ENCODE measurements at regions not wholly inside any gene's neighbourhood (a gene's known extent, or its start where the extent isn't known, plus 50 kb on each side); places are given as distances from the start of the nearest gene placed in this dataset.

GRCh38 chr9:90365666-90366065 lies 277.0 kb downstream of the DIRAS2 start:
- DNase-seq = no peak

GRCh38 chr9:90368241-90368640 lies 274.4 kb downstream of the DIRAS2 start:
- no peak for DNase-seq

DNA sequence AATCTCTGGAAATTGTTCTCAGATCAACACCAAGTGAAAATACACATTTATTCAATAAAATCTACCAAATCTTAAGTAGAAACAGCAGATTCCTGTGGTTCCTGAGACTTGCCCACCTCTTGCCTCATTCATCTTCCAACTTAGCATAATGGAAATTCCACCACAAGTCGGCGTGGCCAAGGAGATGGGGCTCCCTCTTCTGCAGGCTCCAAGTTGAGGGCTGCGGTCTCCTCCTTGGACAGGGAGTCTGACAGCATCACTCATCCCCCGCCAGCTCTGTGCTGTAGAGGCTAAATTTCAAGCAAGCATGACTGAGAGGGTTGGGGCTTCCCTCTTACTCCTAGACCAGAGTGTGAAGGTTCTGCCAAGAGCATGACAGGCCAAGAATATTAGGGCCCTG lies 273.7 kb downstream of the DIRAS2 start:
- no peak for DNase-seq

DNA sequence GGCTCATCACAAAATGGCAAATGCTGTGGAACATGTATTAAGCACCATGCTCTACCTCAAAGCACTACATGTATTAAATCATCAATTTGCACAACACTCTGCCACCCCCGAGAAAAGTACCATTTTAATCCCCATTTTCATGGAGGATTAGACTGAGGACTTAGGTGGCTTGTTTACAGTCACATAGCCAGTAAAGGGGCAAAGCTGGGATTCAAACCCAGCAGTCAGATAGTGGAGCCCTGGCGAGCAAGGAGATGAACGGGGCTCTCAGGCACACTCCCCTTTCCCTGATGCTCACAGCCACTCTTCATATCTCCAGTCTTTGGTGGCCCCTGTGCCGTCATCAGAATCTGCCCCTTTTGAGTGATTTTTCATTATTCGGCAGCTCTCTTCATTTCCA lies 262.9 kb downstream of the DIRAS2 start:
- DNase-seq = no peak

DNA sequence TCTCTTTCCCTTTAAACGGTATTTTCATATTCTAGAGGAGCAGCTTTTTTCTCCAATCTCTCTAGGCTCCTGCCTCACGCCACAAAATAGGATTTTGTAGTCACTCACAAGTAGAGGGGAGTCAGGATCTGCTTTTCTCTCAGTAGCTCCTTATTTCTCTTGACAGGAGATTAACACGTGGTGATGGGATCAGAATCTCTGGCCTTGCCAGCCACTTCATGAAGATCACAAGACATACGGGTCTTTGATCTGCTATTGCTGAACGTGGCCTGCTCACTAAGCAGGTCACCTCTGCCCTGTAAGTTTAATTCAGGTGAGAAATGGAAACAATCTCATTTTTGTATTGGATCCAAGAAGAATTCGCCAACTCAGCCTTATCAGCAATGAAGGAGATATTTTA lies 257.5 kb downstream of the DIRAS2 start:
- DNase-seq = no peak

- DNase-seq = no peak
Measured at GRCh38 chr9:90393365-90394152, 249.1 kb downstream of the DIRAS2 start.

- DNase-seq = no peak
Measured at GRCh38 chr9:90394871-90395270, 247.8 kb downstream of the DIRAS2 start.

GRCh38 chr9:90400091-90400490 lies 242.5 kb downstream of the DIRAS2 start:
- DNase-seq = no peak

- DNase-seq = no peak
Measured at GRCh38 chr9:90408659-90409058, 234.0 kb downstream of the DIRAS2 start.

DNA sequence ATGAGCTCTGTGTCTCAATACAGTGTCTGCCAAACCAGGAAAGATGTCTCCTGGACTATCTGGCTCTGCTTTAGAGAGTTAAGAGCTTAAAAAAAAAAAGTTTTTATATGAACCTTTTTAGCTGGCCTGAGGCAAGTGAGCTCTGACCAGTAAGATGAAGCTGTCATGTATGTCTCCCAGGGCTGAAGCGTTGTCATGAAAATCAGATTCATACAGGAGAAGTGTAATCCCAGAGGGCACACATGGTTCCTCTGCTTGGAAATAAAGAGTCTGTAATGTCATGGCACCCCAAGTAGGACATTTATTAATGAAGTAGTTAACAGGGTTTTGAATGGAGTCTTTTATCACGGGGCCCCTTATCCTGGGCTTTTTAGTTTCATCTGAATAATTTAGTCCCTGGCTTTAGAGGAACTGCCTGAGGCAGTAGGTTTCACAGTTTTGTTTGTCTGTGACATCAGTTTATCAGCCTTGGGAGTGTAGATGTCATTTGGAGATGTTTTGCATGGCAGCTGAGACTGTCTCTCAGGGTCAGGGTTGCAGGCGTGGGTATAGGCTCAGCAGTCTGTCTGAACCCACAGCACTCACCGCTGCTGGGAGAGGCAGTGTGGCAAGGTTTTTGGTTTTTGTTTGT lies 223.3 kb downstream of the DIRAS2 start:
- no peak for DNase-seq

DNA sequence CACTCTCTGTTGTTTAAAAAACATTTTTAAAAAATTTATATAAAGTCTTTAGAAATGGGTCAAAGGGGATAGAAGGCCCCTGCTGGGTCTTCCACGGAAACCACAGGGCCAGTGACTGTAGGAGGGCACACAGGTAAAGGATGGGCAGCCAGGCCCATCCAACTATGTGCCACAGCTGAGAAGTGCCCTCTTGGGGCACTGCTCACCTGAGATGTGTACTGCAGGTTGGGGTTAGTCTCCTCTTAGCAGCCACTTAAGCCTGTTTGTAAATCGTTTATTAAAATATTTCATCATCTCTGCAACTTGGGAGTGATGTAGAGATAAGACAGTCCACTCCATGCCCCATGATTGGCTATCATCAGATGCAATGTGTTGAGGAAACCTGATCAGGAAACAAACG lies 222.4 kb downstream of the DIRAS2 start:
- DNase-seq = no peak

DNA sequence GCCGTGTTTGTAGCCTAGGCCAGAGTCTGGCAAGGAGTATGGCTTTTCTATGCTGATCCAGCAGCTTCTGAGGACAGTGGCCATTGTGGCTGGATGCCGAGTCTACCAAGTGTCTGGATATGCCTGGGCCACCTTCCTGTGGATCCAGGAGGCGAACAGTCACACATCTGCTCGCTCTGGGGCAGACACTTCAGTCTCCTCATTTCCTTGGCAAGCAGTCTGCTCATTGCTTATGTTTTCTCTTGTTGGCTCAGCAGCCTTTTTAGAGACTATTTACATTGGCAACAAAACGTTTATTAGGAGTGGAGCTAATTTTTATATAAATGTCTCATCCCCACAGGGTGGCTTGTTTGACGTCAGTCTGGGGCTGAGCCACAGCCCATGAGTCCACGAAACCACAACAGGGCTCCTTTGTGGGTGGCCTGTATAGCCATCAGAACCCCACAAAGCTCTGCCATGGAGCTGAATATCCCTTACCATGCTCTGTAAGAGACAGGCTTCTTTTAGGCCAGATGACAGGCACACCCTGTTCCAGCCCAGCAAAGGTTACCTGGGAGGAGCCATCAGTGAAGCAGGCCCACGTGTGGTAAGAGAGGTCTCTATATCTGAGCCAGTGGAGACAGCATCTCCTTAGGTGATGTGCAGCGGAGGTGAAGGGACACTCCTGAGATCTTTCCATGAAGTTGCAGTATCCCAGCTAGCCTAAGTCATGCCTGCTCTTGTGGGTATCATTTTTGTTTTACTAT lies 221.7 kb downstream of the DIRAS2 start:
- DNase-seq = no peak

DNA sequence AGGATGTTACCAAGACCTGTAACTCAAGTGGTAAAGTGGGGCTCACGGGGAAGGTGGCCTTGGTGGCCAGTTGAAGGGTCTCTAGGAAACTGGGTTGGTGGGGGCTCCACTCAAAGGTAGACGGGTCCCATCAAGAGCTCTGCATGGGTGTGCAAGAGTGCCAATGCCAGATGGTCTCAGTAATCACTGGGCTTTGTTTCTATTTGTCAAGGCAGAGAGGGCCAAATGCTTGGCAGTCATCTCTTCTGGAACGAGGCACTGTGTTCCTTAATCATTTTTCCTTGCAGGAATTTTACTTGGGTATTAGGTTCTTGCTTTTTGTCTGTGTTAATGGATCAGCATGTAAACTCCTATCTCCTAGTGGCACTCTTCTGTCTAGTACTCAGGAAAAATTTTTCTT lies 220.8 kb downstream of the DIRAS2 start:
- DNase-seq = no peak

DNA sequence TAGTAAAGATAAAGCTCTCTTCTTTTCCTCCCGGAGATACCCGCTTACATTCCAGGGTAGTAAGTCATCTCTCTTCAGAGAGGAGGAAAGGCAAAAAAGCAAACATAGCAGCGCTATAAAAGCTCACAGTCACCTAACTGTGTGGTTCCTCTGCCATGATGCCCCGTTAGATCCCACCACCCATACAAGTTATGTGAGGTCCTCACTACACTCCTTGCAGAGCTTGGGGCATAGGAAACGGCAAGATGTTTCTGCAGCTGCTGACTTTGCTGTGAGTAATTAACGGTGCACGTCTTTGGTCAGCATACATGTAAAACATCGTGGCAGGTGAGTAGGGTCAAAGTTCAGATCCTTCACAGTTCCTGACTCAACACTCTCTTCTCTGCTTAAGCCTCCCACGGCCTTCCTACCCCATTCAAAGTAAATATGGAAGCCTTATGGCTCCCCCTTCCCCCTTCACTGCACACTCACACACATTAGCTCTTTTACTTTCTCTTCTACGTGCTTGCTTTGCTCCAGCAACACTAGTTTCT lies 218.9 kb downstream of the DIRAS2 start:
- DNase-seq = no peak

DNA sequence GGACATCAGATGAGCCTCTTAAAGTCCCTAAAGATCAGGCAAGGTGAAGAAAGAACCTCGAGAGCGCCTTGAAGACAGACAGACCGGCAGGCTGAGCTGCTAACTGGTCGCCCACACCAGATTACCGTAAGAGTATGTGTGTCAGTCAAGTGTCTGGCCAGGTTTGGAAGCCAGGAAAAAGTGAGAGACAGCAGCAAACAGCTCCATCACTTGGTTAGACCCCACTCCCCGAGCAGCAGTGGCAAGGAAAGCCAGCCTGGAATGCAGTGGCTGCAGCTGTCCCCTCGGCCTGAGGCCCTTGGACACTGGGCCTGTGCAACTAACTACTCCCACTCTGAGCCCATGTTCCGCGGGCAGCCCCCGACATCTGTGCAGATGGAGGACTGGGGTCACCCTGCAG lies 214.1 kb downstream of the DIRAS2 start:
- no peak for DNase-seq

GRCh38 chr9:90432951-90433350 lies 209.7 kb downstream of the DIRAS2 start:
- no peak for DNase-seq

DNA sequence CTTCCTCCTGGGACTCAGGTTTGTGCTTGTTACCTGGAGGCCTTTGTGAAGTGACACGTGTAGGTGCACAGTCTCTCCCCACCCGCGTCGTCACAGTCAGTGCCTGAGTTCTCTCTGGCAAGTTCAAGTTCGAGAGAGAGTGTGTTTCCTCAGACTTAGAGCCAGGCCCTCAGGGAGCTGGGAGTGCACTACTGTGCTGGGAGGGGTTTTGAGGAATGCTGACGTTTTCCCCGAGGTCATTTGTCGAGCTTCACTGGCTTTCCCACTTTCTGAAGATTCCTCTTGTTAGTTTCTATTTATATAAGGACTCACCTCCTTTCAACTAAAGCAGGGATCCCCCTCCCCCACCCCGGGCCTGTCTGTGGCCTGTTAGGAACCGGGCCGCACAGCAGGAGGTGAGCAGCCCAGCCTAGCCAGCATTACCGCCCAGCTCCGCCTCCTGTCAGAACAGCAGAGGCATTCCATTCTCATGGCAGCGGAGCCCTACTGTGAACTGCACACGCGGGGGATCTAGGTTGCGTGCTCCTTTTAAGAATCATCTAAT lies 209.2 kb downstream of the DIRAS2 start:
- no peak for DNase-seq

GRCh38 chr9:90441814-90442213 lies 200.8 kb downstream of the DIRAS2 start:
- DNase-seq = no peak

GRCh38 chr9:90442723-90443122 lies 199.9 kb downstream of the DIRAS2 start:
- no peak for DNase-seq

GRCh38 chr9:90444609-90445204 lies 197.9 kb downstream of the DIRAS2 start:
- DNase-seq = no peak

DNA sequence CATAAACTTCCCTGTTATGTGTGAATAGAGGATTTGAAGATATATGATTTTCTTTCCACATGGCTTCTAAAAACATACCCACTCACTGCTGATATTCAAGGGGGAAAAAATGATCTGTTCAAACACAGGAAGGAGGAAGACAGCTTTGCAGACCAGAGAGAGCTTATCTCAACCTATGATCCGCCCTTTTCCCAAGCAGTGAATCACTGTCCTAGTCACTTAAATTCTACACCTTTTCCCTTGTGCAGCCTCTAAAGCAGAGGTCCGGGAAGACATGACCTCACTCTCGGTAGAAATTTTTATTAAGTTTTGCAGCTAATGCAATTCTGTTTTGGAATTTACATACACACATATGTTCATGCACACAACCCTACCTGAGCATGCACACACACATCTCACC lies 197.2 kb downstream of the DIRAS2 start:
- no peak for DNase-seq

DNA sequence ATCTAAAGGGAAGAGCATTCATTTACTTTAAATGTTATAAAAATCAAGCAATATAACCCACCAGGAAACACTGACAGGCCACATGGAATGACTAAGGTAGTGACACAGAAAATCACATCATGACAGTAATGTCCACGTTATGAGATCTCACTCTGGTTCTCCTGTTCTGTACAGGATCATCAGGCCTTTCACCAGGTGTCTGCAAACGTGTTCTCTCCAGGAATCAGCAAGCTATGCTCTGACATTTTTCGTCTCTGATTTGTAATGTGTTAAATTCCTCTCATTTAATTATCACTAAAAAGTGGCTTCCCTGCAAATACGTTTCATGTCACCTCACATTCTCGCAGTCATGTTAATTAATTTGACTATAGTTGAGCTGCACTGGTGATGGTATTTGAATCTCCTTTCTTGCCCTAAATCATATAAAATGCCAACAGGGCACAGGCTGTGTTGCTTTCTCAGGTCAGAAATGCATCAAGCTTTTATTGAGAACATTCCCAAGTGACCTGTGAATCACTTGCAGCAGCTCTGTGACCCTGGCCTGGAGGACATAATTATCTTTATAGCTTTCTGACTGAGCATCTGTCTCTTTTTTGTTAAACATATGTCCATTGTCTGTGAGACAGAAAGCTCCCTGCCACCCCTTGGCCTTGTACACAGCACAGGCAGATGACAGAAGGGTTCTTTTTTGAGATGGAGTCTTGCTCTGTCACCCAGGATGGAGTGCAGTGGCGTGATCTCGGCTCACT lies 196.2 kb downstream of the DIRAS2 start:
- DNase-seq = no peak
